NCI-H1436 treated with DMSO at 0.1 percent for 48 hours (cell line): ENCODE measurements at regions not wholly inside any gene's neighbourhood (a gene's known extent, or its start where the extent isn't known, plus 50 kb on each side); places are given as distances from the start of the nearest gene placed in this dataset.
"Not testable (repeated sequence)": the region's sequence is repeated elsewhere in the genome, so short reads cannot be mapped to it uniquely, and the experiment has no call there.

ENCODE experiments used
- DNase-seq: peaks from one replicate; lab custom pipeline; 2025; lab: John Stamatoyannopoulos, UW

GRCh38 chr1:187631984-187632383 lies 803.2 kb downstream of the PLA2G4A start:
- DNase-seq: no peak

- no peak for DNase-seq
Measured at GRCh38 chr1:187634940-187635339, 806.2 kb downstream of the PLA2G4A start.

- no peak for DNase-seq
Measured at GRCh38 chr1:187638733-187639434, 810.1 kb downstream of the PLA2G4A start.

GRCh38 chr1:187641015-187641414 lies 812.3 kb downstream of the PLA2G4A start:
- no peak for DNase-seq

GRCh38 chr1:187641463-187641862 lies 812.7 kb downstream of the PLA2G4A start:
- DNase-seq: no peak

GRCh38 chr1:187641907-187642306 lies 813.2 kb downstream of the PLA2G4A start:
- DNase-seq: no peak

GRCh38 chr1:187645651-187646050 lies 816.9 kb downstream of the PLA2G4A start:
- DNase-seq: no peak

GRCh38 chr1:187646536-187647107 lies 817.9 kb downstream of the PLA2G4A start:
- no peak for DNase-seq

GRCh38 chr1:187648091-187648490 lies 819.3 kb downstream of the PLA2G4A start:
- no peak for DNase-seq

- no peak for DNase-seq
Measured at GRCh38 chr1:187654635-187655034, 825.9 kb downstream of the PLA2G4A start.

- DNase-seq: no peak
Measured at GRCh38 chr1:187655104-187655503, 826.4 kb downstream of the PLA2G4A start.

GRCh38 chr1:187665483-187665882 lies 836.7 kb downstream of the PLA2G4A start:
- no peak for DNase-seq

- DNase-seq: no peak
Measured at GRCh38 chr1:187680823-187681222, 852.1 kb downstream of the PLA2G4A start.

- no peak for DNase-seq
Measured at GRCh38 chr1:187682112-187682511, 853.4 kb downstream of the PLA2G4A start.

GRCh38 chr1:187685333-187685732 lies 856.6 kb downstream of the PLA2G4A start:
- DNase-seq: no peak

- no peak for DNase-seq
Measured at GRCh38 chr1:187689129-187689528, 860.4 kb downstream of the PLA2G4A start.

GRCh38 chr1:187691439-187691838 lies 862.7 kb downstream of the PLA2G4A start:
- DNase-seq: no peak

- DNase-seq: no peak
Measured at GRCh38 chr1:187692799-187693198, 864.0 kb downstream of the PLA2G4A start.

- DNase-seq: no peak
Measured at GRCh38 chr1:187696073-187696472, 867.3 kb downstream of the PLA2G4A start.

- DNase-seq: not testable (repeated sequence)
Measured at GRCh38 chr1:187703138-187704130, 874.7 kb downstream of the PLA2G4A start.

- DNase-seq: no peak
Measured at GRCh38 chr1:187714470-187714869, 885.7 kb downstream of the PLA2G4A start.

GRCh38 chr1:187715483-187715882 lies 886.7 kb downstream of the PLA2G4A start:
- no peak for DNase-seq

- DNase-seq: no peak
Measured at GRCh38 chr1:187716160-187716559, 887.4 kb downstream of the PLA2G4A start.
